HFFc6 (cell line): ENCODE measurements at regions not wholly inside any gene's neighbourhood (a gene's known extent, or its start where the extent isn't known, plus 50 kb on each side); places are given as distances from the start of the nearest gene placed in this dataset.

Source experiments
- DNase-seq: peaks from one replicate; pipeline ENCODE4 v3.0.0-alpha.2; 2018
- H3K27ac Mint-ChIP-seq: 2 replicates; pipeline ENCODE4 v1.8.0; 2020; ENCODE audit warnings: mild to moderate bottlenecking, mixed read lengths
- H3K27me3 Mint-ChIP-seq: 2 replicates; pipeline ENCODE4 v1.8.0; 2021; ENCODE audit warnings: mild to moderate bottlenecking, moderate library complexity, mixed read lengths; ENCODE audit not compliant: insufficient read depth
- H3K36me3 Mint-ChIP-seq: 2 replicates; pipeline ENCODE4 v1.8.0; 2021; ENCODE audit warnings: low read depth, mixed read lengths
- H3K4me1 Mint-ChIP-seq: 2 replicates; pipeline ENCODE4 v1.8.0; 2020; ENCODE audit warnings: low read depth, mixed read lengths
- H3K4me3 Mint-ChIP-seq: 2 replicates; pipeline ENCODE4 v1.8.0; 2020; ENCODE audit warnings: mild to moderate bottlenecking, moderate library complexity, mixed read lengths
- H3K9me3 Mint-ChIP-seq: 2 replicates; pipeline ENCODE4 v1.8.0; 2020; ENCODE audit warnings: mild to moderate bottlenecking, mixed read lengths
- CTCF ChIP-seq: fragments of 200-600 bp; sonication (generic); IDR thresholded peaks from 2 replicates; pipeline ENCODE4 v1.5.0; 2021; ENCODE audit warnings: antibody characterized with exemption, mild to moderate bottlenecking

- H3K27me3 Mint-ChIP-seq = peaks cover 5% of the 10 kb centered on the region
- peaks cover 85% of the 10 kb centered on the region for H3K9me3 Mint-ChIP-seq
- DNase-seq = no peak
- no peak for TF ChIP-seq CTCF
- H3K36me3 Mint-ChIP-seq = peaks cover 12% of the 10 kb centered on the region
- H3K4me1 Mint-ChIP-seq = no peaks in the 10 kb centered on the region
- no peak overlapping the region for H3K4me3 Mint-ChIP-seq
- no peak overlapping the region for H3K27ac Mint-ChIP-seq
Observed at GRCh38 chr11:70888061-70888460, 364.3 kb downstream of the SHANK2 start.

- Mint-ChIP-seq H3K27me3 (peaks cover 5% of the 10 kb centered on the region), H3K4me3 (no peak overlapping the region), H3K9me3 (peaks cover 83% of the 10 kb centered on the region), H3K36me3 (peaks cover 12% of the 10 kb centered on the region), H3K4me1 (no peaks in the 10 kb centered on the region), H3K27ac (no peak overlapping the region)
- no peak for TF ChIP-seq CTCF
- DNase-seq = no peak
Observed at GRCh38 chr11:70889411-70889810, 363.0 kb downstream of the SHANK2 start.

GRCh38 chr11:70891844-70892380 lies 360.5 kb downstream of the SHANK2 start:
- Mint-ChIP-seq H3K9me3 (peaks cover 69% of the 10 kb centered on the region), H3K27ac (no peak overlapping the region), H3K27me3 (peaks cover 5% of the 10 kb centered on the region), H3K4me1 (no peaks in the 10 kb centered on the region), H3K4me3 (no peak overlapping the region), H3K36me3 (peaks cover 6% of the 10 kb centered on the region)
- DNase-seq = no peak
- no peak for TF ChIP-seq CTCF

- H3K27me3 Mint-ChIP-seq = peaks cover 4% of the 10 kb centered on the region
- H3K36me3 Mint-ChIP-seq = peaks cover 6% of the 10 kb centered on the region
- no peak overlapping the region for H3K4me3 Mint-ChIP-seq
- TF ChIP-seq CTCF = no peak
- no peak for DNase-seq
- peaks cover 69% of the 10 kb centered on the region for H3K9me3 Mint-ChIP-seq
- H3K4me1 Mint-ChIP-seq = no peaks in the 10 kb centered on the region
- no peak overlapping the region for H3K27ac Mint-ChIP-seq
Observed at GRCh38 chr11:70892889-70893288, 359.5 kb downstream of the SHANK2 start.

GRCh38 chr11:70894566-70895365 lies 357.6 kb downstream of the SHANK2 start:
- Mint-ChIP-seq H3K36me3 (peaks cover 2% of the 10 kb centered on the region), H3K27me3 (no peaks in the 10 kb centered on the region; the same call in 1 of the 2 replicates), H3K4me1 (no peaks in the 10 kb centered on the region), H3K27ac (no peak overlapping the region), H3K9me3 (peaks cover 66% of the 10 kb centered on the region), H3K4me3 (no peak overlapping the region)
- no peak for DNase-seq
- no peak for TF ChIP-seq CTCF
